Pons (tissue), 1 donor: ENCODE measurements at regions not wholly inside any gene's neighbourhood (a gene's known extent, or its start where the extent isn't known, plus 50 kb on each side); places are given as distances from the start of the nearest gene placed in this dataset.
"Not testable (repeated sequence)": the region's sequence is repeated elsewhere in the genome, so short reads cannot be mapped to it uniquely, and the experiment has no call there.

Experiments
- DNase-seq: peaks from one replicate; pipeline ENCODE4 v3.0.0-alpha.2; 2016; ENCODE audit warnings: low spot score

DNA sequence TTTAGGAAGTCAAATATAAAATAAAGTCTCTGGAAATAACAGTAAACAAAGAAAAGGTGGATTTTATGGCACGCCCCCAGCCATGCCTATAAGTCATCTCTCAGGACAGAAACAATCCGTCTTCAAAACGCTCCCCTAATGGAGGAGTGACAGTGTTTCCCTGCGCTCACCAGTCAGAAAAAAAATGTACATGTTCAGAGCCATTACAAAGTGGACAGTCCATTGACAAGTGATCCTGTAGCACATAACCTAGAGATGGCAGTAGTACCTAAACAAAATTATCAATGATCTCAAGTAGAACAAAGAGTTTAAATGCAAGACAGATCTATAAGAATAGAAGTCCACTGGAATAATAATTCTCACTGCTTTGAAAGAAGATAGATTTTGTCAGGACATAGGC is 891.7 kb upstream of the MIR17HG start:
- DNase-seq = no peak

DNA sequence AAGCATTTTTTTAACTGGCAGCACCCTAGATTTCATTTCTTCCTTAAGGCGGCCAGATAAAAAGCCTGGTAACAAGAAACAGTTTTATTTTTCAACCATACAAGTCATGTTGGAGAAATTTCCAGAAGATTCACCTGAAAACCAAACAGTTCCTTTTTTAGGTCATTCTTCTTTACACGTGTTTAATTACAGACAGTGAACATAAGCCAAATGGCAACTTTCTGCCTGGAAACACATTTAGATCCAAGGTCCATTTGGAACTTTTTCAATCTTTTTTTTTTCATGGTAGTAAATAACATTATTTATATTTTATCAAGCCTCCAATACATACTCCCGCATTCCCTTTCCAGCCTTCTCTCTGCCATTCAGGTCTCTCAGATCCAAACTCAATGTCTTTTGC is 886.1 kb upstream of the MIR17HG start:
- DNase-seq = no peak

DNA sequence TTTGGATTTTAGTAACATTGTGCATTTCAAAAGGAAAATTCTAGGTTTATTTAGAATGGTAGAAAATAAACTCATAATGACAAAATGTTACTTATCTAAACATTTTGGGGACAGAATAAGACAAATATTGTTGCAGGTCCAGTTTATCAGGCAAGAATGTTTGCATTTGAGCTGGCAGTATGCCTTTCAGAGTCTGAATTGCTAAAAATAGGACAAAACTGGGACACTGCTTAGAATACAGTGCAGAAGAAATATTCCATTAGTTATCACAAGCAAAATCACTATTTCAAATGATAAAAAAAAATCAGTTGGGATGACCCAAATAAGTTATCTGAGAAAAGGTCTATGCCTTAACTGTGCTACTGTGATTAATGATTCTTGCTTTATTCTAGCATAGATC is 870.3 kb upstream of the MIR17HG start:
- no peak for DNase-seq

DNA sequence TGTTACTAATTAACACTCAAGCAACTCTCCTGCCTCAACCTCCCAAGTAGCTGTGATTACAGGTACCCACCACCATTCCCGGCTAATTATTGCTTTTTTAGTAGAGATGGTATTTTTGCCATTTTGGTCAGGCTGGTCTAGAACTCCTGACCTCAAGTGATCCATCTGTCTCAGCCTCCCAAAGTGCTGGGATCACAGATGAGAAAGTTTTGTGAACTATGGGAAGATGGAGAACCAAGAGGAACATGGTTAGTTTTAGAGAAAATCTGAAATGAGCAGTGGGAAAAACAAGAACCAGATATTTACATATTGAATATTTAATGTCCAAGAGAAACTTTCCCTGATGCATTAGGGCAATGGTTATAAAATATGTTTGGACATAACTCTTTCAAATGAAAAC is 863.6 kb upstream of the MIR17HG start:
- no peak for DNase-seq

DNA sequence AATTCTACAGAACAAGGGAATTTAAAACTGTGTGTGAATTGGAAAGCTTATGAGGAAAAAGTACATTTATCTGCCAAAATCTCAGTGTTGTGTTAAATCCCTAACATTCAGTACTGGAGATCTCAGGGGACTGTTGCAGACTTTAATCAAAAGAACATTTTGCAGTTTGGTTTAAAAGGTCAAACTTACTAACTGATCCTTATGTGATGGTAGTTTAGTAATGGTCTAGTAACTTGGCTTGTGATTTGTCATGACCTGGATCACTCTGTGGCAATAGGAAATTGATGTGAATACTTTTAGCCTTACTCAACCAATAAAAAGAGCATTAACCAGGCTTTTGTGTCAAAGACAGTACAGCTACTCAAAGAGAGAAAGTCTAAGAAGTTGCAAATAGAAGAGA is 862.1 kb upstream of the MIR17HG start:
- no peak for DNase-seq

DNA sequence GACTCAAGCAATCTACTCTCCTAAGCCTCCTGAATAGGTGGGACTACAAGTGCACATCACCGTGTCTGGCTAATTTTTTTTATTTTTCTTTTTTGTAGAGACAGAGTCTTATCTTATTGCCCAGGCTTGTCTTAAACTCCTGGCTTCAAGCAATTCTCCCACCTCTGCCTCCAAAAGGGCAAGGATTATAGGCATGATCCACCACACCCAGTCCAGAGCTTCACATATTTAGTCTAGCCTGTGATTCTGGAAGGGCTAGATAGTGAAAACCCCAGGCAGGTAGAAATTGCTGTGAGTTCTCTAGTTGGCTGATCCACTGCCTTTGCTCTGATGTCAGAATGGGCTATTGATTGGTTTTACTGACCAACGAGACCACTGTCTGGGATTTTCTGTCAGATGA is 854.6 kb upstream of the MIR17HG start:
- no peak for DNase-seq

DNA sequence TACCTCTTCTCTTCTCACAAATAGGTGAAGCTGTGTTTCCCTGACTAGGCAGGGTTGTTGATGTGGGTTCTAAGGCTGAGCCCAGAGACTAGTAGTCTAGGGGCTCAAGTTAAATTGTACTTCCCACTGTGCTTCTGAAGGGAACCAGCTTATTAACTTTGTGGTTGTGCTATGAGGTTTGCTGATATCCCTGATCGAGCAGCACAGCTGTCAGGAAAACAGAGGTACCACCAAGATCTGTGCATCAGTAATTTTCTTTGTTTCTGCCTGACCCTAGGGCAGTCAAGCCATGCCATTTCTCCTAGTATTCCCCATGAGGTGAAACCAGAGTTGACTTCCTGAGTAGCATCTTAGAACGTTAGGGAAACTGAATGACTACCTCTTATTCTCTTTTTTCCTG is 853.8 kb upstream of the MIR17HG start:
- no peak for DNase-seq

DNA sequence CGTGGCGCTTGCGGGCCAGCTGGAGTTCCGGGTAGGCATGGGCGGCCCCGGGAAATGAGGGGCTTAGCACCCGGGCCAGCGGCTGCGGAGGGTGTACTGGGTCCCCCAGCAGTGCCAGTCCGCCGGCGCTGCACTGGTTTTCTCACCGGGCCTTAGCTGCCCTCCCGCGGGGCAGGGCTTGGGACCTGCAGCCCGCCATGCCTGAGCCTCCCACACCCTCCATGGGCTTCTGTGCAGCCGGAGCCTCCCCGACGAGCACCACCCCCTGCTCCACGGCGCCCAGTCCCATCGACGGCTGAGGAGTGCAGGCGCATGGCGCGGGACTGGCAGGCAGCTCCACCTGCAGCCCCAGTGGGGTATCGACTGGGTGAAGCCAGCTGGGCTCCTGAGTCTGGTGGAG is 852.6 kb upstream of the MIR17HG start:
- DNase-seq = not testable (repeated sequence)

DNA sequence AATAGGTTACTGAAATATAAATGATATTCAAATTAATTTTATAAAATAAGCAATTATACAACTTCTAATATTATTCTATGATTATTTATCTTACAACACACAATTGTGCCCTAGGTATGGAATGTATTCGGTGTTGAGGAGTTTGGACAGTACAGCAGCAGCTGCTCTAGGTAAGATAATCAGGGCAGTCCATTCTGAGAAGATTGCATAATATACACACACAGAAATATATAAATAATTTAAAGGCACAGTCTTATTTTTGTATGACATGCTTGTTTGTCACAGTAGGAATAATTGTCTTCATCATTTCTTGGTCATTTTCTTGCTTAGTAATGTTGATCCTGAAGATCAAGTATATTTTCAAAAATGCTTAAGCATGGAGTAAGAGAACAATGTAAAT is 849.4 kb upstream of the MIR17HG start:
- DNase-seq = no peak

DNA sequence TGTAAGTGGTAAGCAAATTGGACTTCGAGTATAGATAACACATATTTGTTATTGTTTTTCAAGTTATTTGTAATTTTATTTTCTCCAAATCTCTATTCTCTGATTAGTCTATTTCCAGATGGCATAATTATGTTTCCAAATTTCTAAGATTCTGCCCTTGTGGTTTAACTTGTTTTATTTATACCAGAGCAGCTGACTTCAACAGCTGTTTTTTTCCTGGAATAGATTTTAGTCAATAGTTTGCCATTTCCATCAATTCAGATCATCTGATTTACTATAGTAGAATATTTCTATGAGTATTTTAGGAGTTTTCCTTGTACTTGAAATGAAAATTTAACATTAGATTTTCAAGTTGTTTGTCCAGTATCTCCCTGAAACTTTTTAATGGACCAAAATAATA is 848.7 kb upstream of the MIR17HG start:
- DNase-seq = no peak

DNA sequence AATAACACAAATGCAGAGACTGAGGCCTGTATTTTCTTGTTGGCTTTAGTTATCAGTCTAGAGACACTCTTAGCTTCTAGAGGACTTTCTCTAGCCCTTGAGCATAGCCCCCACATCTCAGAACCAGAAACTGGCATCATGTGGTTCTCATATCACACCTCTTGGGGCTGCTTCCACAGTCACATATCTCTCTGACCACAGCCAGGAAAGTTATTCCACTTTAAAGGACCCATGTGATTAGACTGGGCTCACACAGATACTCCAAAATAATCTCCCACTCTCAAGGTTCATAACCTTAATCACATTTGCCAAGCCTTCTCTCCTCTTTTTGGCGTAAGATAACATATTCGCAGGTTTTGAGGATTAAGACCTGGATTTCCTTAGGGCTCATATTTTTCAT is 846.9 kb upstream of the MIR17HG start:
- DNase-seq = no peak

DNA sequence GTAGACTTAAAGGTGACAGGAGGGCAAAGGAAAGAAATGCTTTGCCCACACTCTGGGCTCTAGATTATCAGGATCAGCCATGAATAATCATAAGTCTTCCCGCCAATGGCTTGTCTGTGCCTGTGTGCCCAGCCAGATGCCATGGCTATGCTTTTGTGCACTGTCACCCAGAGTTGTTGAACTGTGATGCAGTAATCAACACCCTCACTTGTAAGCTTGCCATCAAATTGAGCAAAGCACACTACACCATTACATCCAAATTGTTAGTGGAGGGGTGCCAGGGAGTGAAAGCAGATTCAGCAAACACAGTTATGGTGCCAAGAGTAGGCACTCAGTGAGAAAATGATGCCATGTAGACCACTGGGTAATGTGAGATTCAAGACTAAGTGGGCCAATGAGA is 845.3 kb upstream of the MIR17HG start:
- DNase-seq = no peak

DNA sequence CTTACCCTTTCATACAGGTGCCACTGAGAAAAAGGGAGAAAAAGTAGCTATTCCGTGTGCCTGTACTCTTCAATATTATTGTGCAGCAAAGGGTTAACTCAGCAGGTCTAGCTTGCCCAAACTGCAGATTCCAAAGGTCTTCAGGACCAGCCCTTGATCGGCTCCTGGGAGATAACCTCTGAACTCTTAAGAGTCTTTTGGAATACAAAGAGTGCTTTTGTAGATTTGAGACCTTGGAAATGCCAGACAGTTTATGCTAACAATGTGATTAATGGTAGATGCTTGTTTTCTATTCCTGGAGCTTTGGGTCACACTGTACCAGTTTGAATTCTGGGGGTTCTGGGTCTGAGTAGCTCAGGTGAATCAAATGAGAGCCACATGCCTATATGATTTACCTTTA is 844.7 kb upstream of the MIR17HG start:
- no peak for DNase-seq

DNA sequence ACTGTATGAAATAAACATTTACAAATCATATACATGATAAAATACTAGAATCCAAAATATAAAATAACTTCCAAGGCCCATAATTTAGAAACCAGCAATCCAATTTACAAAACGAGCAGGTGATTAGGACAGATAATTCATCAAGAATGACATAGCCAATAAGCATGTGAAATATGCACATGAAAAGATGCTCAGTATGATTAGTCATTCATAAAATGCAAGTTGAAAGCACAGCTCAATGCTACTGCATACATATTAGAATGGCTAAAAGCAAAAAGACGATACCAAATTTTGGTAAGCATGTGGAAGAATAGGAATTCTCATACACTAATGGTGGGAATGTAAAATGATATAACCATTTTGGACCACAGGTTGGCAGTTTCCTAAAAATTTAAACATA is 837.2 kb upstream of the MIR17HG start:
- no peak for DNase-seq

DNA sequence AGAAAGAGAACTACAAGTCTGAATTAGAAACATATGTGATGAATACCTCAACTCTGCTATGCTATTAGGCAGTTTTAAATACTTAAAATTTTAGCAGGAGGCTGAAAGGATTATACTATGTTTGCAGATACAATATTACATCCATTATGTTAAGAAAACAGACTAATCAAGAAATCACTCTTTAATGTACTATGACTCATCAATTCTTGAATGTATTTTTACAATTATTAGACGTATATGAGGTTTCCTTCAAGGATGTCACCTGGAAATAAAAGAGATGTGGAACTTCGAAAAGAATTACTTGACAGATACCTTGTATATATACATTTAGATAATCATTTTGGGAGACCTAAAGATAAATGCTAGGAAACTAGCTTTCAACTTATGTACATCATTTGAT is 835.6 kb upstream of the MIR17HG start:
- no peak for DNase-seq

DNA sequence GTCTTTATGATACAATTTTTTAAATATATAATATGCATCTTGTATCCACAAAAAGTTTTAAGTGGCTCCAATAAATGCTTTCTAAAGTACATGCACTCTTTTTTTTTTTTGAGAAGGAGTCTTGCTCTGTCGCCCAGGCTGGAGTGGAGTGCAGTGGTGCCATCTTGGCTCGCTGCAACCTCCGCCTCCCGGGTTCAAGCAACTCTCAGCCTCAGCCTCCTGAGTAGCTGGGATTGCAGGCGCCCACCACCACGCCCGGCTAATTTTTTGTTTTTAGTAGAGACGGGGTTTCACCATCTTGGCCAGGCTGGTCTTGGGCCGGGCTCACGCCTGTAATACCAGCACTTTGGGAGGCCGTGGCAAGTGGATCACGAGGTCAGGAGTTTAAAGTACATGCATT is 832.8 kb upstream of the MIR17HG start:
- DNase-seq = not testable (repeated sequence)

DNA sequence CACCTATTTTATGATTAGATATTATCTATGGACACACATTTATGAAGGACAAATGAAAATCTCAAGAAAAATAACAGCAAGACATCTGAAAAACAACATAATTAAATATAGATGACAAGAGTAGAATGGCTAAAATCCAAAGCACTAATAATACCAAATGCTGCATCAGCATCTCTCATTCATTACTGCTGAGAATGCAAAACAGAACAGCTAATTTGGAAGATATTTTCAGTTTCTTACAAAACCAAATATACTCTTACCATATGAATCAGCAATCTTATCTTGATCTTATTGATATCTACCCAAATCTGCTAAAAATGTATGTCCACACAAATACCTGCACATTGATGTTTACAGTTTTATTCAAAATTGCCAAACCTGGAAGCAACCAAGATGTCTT is 829.1 kb upstream of the MIR17HG start:
- DNase-seq = no peak

DNA sequence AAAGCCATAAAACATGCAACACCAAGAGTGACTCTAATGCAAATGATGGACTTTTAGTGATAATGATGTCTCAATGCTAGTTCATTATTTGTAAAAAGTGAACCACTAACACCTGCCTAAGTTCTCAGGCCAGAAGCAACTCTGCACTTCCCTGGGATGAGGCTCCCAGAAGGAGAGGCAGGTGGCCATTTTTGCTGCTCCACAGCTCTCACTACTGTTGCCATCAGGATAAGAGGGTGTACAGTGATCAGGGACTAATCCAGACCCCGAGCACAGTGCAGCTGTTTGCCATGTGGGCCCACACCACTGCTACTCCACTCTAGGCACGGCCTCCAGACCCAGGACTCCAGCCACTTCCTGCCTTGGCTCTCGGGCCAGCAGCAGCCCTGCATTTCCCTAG is 828.3 kb upstream of the MIR17HG start:
- no peak for DNase-seq

DNA sequence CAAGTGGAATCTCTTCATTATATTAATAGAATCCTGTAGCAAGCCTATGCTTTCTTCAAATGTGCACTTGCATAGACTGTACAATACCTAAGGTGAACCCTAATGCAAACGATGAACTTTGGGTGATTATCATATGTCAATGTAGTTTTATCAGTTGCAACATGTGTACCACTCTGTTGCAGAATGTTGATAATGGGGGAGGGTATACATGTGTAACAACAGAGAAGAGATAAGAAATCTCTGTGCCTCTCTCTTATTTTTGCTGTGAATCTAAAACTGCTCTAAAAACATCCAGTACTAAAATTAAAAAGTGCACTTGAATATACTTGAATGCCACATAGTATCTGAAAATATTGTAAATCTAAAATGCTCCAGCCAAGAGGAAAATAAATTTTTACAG is 820.8 kb upstream of the MIR17HG start:
- DNase-seq = no peak

DNA sequence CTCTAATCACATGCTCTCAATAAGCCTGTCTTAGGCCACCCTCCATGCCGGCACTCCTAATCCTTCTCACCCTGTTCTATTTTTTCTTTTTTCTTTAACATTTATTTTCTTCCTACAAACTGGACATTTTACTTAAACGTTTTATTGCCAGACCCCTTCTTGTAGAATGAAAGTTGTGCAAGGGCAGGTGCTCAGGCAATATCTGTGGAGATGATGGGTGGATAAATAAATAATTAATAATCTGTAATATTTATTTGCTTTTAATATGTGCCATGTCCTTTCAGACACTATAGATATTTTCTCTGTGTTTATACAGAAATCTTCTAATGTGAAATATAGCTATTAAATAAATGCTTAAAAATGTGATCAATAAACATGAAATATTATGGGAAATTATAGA is 815.7 kb upstream of the MIR17HG start:
- DNase-seq = no peak

DNA sequence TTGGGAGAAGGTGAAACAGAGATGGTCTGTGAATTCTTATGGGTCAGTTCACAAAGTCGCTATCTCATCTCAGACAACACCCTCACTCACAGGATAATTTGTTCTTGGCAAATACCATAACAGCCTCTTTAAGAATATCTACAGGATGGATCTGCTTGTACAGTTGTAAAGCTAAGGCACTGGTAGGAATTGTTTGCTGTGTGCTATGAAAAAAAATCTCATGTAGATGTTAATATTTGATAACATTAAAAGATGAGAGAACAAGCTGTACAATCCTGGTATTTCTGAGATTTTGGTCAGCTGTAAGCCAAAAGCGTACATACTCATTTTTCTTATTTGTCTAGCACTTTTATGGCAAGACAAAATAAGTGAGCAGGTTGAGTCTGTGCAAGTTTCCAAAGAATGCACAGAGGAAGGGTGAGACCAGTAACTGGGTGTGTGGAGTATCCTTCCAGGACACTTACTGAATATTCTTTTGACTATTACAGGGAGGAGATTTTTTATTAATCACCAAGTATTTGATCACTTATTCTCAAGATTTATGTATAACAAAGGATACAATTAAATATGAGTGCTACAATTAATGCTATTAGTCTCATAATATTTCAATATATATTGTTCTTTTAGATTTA is 814.5 kb upstream of the MIR17HG start:
- no peak for DNase-seq

DNA sequence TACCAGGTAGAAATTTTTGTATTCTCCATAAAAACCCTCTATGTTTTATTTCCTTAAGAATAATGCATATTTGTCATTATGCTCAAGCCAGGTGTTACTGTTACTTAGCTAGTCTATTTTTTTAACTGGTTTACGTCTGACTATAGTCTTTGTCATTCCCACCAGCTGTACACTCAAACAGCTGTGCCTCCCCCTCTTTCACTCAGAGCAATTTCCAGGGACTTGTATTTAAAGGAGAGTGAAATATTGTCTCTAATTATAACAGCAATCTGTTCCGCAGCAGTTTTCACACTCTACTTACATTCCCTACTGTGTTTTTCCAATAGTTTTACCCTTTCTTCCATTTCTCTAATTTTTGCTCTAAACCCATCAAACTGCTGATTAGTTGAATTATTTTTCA is 813.6 kb upstream of the MIR17HG start:
- no peak for DNase-seq

DNA sequence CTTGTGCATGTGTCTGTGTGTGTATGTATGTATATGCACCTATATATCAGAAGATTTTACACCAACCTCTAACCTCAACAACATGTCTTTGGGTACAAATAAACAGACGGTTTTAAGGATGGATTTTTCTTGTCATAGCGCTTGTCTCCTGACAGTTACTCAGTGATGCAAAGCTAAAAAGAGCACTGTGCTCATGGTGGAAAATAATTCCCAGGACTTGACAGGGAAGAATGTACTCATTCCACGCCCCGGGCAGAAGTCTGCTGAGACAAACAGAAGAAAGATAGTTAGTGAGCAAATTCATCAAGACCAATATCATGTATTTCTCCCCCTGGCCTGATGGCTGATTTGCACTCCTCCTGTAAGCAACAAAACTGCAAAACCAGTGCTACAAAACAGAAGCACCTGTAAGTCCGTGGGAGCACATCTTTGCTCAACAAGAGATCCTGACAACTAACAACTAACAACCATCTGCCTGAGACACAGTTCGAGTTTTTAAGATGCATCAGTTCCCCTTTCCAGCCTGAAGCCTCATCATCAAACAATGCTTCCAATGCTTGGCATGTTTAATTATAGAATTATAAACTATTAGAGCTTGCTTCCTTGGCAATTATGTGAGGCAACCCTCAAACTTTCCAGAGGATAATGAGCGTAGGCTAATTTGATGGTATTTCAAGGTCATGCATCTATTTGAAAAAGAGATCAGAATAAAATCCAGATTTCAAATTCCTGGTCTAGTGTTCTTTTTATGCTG is 812.7 kb upstream of the MIR17HG start:
- no peak for DNase-seq

DNA sequence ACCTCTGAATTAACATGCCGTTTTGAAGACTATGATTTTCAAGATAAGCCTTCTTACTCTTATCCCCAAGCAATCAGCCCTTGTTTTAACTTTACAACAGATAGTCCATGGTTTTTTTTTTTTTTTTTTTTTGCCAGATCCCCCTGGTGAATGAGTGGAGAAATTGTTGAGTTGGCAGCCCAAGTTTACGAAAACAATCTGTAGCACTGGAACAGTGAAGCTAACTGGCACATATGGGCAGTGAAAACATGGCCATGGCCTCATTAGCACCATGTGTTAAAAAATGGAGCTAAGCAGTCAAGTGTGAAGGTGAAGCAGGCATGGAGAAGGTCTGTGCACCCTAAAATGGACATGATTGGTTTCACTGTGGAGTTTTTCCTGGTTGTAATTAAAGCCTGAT is 812.1 kb upstream of the MIR17HG start:
- no peak for DNase-seq
